ENCODE measurements at regions not wholly inside any gene's neighbourhood (a gene's known extent, or its start where the extent isn't known, plus 50 kb on each side); places are given as distances from the start of the nearest gene placed in this dataset.

- no peak for TF ChIP-seq MTA3 (CRISPR knock-in tag; IDR thresholded peaks at IDR 0.05)
- no peak for TF ChIP-seq TBP (CRISPR knock-in tag; IDR thresholded peaks at IDR 0.05)
- no peak for TF ChIP-seq CTCF (CRISPR knock-in tag; IDR thresholded peaks at IDR 0.05)
- TF ChIP-seq EP300 (IDR thresholded peaks at IDR 0.05; ENCODE audit: low read depth in 2 of 2, low read length in 2 of 2) = peak in 1 of 2 experiments; percentile 87; a peak in 2 of 4 replicates
- TF ChIP-seq EP300 (CRISPR knock-in tag; IDR thresholded peaks at IDR 0.05; ENCODE audit: borderline replicate concordance) = peak; percentile 68; the same call in 1 of the 2 replicates
- no peak for TF ChIP-seq PHF20 (CRISPR knock-in tag; IDR thresholded peaks at IDR 0.05)
- TF ChIP-seq CEBPB (IDR thresholded peaks at IDR 0.05; ENCODE audit: borderline replicate concordance, low read depth, low read length) = peak; percentile 91
- no peak for TF ChIP-seq REXO4 (CRISPR knock-in tag; IDR thresholded peaks at IDR 0.05; ENCODE audit: borderline replicate concordance)
- no peak for TF ChIP-seq ZNF629 (CRISPR knock-in tag; conservative IDR thresholded peaks at IDR 0.05)
- TF ChIP-seq HNRNPL (IDR thresholded peaks at IDR 0.05; ENCODE audit: low read depth, low read length) = no peak
- TF ChIP-seq PHF8 (CRISPR knock-in tag; IDR thresholded peaks at IDR 0.05) = no peak
- TF ChIP-seq PHF21A (CRISPR knock-in tag; IDR thresholded peaks at IDR 0.05) = no peak
- peak; percentile 86 for TF ChIP-seq SOX13 (IDR thresholded peaks at IDR 0.05)
- peak in 1 of 2 experiments; percentile 98; a peak in 2 of 4 replicates for TF ChIP-seq SOX13 (CRISPR knock-in tag; conservative IDR thresholded peaks at IDR 0.05 in 1 of 2, IDR thresholded peaks at IDR 0.05 in 1 of 2)
- peak; percentile 28 to 49; a peak in 2 of 4 replicates for TF ChIP-seq MAFK (conservative IDR thresholded peaks at IDR 0.05 in 1 of 2, IDR thresholded peaks at IDR 0.05 in 1 of 2; ENCODE audit: low read length in 2 of 2)
- TF ChIP-seq POLR2AphosphoS5 (IDR thresholded peaks at IDR 0.05; ENCODE audit: low read depth, low read length) = no peak
Measured at GRCh38 chr11:116339306-116340098, 433.3 kb downstream of the BUD13 start.

All from HepG2 (cell line).